Smooth muscle cell (in vitro differentiated cells): ENCODE measurements at regions not wholly inside any gene's neighbourhood (a gene's known extent, or its start where the extent isn't known, plus 50 kb on each side); places are given as distances from the start of the nearest gene placed in this dataset.

ENCODE experiments used
- DNase-seq: peaks from one replicate; lab custom pipeline; 2025; ENCODE audit not compliant: unreplicated experiment; lab: John Stamatoyannopoulos, UW
- H2AFZ ChIP-seq: fragments of 200-600 bp; sonication (generic); 2 replicates; pipeline ENCODE4 v1.6.0; 2016; ENCODE audit warnings: antibody characterized with exemption, low read depth, mild to moderate bottlenecking
- H3F3A ChIP-seq: fragments of 200-600 bp; sonication (generic); 2 replicates; pipeline ENCODE4 v1.6.0; 2017; ENCODE audit warnings: antibody characterized with exemption, low read depth
- H3K27ac ChIP-seq: fragments of 200-600 bp; sonication (generic); 2 replicates; pipeline ENCODE4 v1.5.1; 2016; ENCODE audit warnings: low read depth, mild to moderate bottlenecking
- H3K27me3 ChIP-seq: fragments of 200-600 bp; sonication (generic); 2 replicates; pipeline ENCODE4 v1.6.1; 2016; ENCODE audit warnings: low read depth, mild to moderate bottlenecking
- H3K36me3 ChIP-seq: fragments of 200-600 bp; sonication (generic); 2 replicates; pipeline ENCODE4 v1.5.1; 2016; ENCODE audit warnings: low read depth
- H3K4me1 ChIP-seq: fragments of 200-600 bp; sonication (generic); 2 replicates; pipeline ENCODE4 v1.5.1; 2016; ENCODE audit warnings: low read depth
- H3K4me2 ChIP-seq: fragments of 200-600 bp; sonication (generic); 2 replicates; pipeline ENCODE4 v1.6.0; 2016; ENCODE audit warnings: mild to moderate bottlenecking
- H3K4me3 ChIP-seq: fragments of 200-600 bp; sonication (generic); 2 replicates; pipeline ENCODE4 v1.5.1; 2016; ENCODE audit warnings: mild to moderate bottlenecking
- H3K79me2 ChIP-seq: fragments of 200-600 bp; sonication (generic); 2 replicates; pipeline ENCODE4 v1.6.0; 2016; ENCODE audit warnings: low read depth, mild to moderate bottlenecking
- H3K9ac ChIP-seq: fragments of 200-600 bp; sonication (generic); 2 replicates; pipeline ENCODE4 v1.6.0; 2016; ENCODE audit warnings: low read depth
- H3K9me3 ChIP-seq: fragments of 200-600 bp; sonication (generic); replicated peaks from 2 replicates; pipeline ENCODE4 v1.5.1; 2016; ENCODE audit warnings: low read depth
- H4K20me1 ChIP-seq: fragments of 200-600 bp; sonication (generic); 2 replicates; pipeline ENCODE4 v1.6.0; 2016; ENCODE audit warnings: low read depth
- CTCF ChIP-seq: fragments of 200-600 bp; sonication (generic); IDR thresholded peaks from 2 replicates; pipeline ENCODE4 v1.5.1; 2017; ENCODE audit warnings: borderline replicate concordance, mild to moderate bottlenecking, antibody characterized with exemption; ENCODE audit not compliant: insufficient read depth, poor library complexity, severe bottlenecking
- WGBS: methylation state at CpG from one replicate; pipeline ENCODE4 v1.1.7; 2016; ENCODE audit warnings: low lambda C conversion rate; 5-methylcytosine and 5-hydroxymethylcytosine counted together

- no peak for TF ChIP-seq CTCF
These were observed 547.3 kb upstream of the GBE1 start for GRCh38 chr3:82308755-82309154.

GRCh38 chr3:82306189-82306588 is 544.7 kb upstream of the GBE1 start:
- Histone ChIP-seq H3K27me3 (no peaks in the 10 kb centered on the region), H3K4me3 (no peak overlapping the region), H3K36me3 (no peaks in the 10 kb centered on the region), H3F3A (no peaks in the 10 kb centered on the region), H3K4me2 (no peak overlapping the region), H3K4me1 (no peaks in the 10 kb centered on the region), H4K20me1 (no peaks in the 10 kb centered on the region), H3K27ac (no peak overlapping the region), H3K79me2 (no peaks in the 10 kb centered on the region), H3K9ac (no peak overlapping the region), H2AFZ (no peak overlapping the region), H3K9me3 (no peaks in the 10 kb centered on the region)
- no peak for TF ChIP-seq CTCF
- DNase-seq, result no peak
- WGBS, result 100% methylated on average over 1 of the region's 1 CpG

More at GRCh38 chr3:82308755-82309154, 547.3 kb upstream of the GBE1 start:
- Histone ChIP-seq H3K4me1 (no peaks in the 10 kb centered on the region), H3K27ac (no peak overlapping the region), H2AFZ (no peak overlapping the region), H3K79me2 (no peaks in the 10 kb centered on the region), H3K9me3 (no peaks in the 10 kb centered on the region), H3K36me3 (no peaks in the 10 kb centered on the region), H3K9ac (no peak overlapping the region), H3K4me2 (no peak overlapping the region), H3K4me3 (no peak overlapping the region), H4K20me1 (no peaks in the 10 kb centered on the region), H3K27me3 (no peaks in the 10 kb centered on the region), H3F3A (no peaks in the 10 kb centered on the region)
- 88% methylated on average over 7 of the region's 7 CpGs for WGBS
- DNase-seq, result no peak

GRCh38 chr3:82294609-82295008 is 533.2 kb upstream of the GBE1 start:
- Histone ChIP-seq H3K27me3 (no peaks in the 10 kb centered on the region), H3K4me1 (no peaks in the 10 kb centered on the region), H3K36me3 (no peaks in the 10 kb centered on the region), H3K27ac (no peak overlapping the region), H3K9me3 (no peaks in the 10 kb centered on the region), H3K9ac (no peak overlapping the region), H4K20me1 (no peaks in the 10 kb centered on the region), H2AFZ (no peak overlapping the region), H3K79me2 (no peaks in the 10 kb centered on the region), H3K4me2 (no peak overlapping the region), H3K4me3 (no peak overlapping the region), H3F3A (no peaks in the 10 kb centered on the region)
- no peak for DNase-seq
- TF ChIP-seq CTCF, result no peak
- 78% methylated on average over 3 of the region's 3 CpGs for WGBS

GRCh38 chr3:82293867-82294266 is 532.4 kb upstream of the GBE1 start:
- Histone ChIP-seq H3K4me3 (no peak overlapping the region), H3K79me2 (no peaks in the 10 kb centered on the region), H3K9me3 (peaks cover 4% of the 10 kb centered on the region), H3K4me2 (no peak overlapping the region), H3K36me3 (no peaks in the 10 kb centered on the region), H3F3A (no peaks in the 10 kb centered on the region), H3K9ac (no peak overlapping the region), H4K20me1 (no peaks in the 10 kb centered on the region), H3K27me3 (no peaks in the 10 kb centered on the region), H2AFZ (no peak overlapping the region), H3K4me1 (no peaks in the 10 kb centered on the region), H3K27ac (no peak overlapping the region)
- TF ChIP-seq CTCF, result no peak
- DNase-seq, result no peak
